Renal cortical epithelial cell (primary cell): ENCODE measurements at regions not wholly inside any gene's neighbourhood (a gene's known extent, or its start where the extent isn't known, plus 50 kb on each side); places are given as distances from the start of the nearest gene placed in this dataset.

ENCODE experiments used
- DNase-seq: peaks from one replicate; pipeline ENCODE4 v3.0.0-alpha.2; 2011; ENCODE audit warnings: low read depth

DNA sequence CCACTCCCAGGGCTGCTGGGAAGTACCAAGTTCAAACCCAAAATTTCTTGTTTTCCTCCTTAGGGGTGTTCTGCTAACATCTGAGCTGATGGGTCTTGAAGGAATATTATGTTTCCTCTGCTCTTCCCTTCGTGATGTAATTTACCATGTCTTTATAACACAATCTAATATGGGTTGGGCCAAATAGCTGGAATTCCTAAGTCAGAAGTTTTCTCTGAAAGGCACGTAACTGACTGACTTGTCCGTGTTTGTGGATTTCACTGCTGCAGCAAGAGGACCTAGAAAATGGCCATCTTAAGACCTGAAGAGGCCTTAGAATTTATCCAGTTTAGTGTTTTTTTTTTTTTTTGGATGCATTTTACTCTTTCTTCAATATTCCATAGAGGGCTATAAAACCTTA, 256.7 kb downstream of the DCDC2C start:
- DNase-seq = no peak

GRCh38 chr2:3962719-3963118, 259.3 kb downstream of the DCDC2C start:
- no peak for DNase-seq

GRCh38 chr2:3965211-3965610, 261.8 kb downstream of the DCDC2C start:
- DNase-seq = no peak

GRCh38 chr2:3965953-3966352, 262.6 kb downstream of the DCDC2C start:
- DNase-seq = no peak

DNA sequence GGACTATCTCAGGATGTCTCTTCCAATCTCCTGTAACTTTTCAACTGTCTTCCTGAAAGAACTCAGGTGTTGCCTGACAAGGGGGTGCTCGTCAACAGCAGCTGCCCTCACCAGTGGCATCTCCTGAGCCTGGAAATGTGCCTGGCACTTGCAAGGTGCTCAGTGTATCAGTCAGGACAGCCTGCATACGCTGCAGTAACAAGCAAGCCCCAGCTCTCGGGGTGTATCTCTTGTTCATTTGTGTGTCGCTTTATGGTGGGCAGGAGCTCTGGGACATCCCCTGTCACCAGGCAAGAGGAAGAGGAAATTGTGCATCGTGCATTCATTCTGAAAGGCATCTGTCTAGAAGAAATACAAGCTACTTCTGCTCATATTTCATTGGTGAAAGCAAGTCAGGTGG, 263.1 kb downstream of the DCDC2C start:
- DNase-seq = no peak

DNA sequence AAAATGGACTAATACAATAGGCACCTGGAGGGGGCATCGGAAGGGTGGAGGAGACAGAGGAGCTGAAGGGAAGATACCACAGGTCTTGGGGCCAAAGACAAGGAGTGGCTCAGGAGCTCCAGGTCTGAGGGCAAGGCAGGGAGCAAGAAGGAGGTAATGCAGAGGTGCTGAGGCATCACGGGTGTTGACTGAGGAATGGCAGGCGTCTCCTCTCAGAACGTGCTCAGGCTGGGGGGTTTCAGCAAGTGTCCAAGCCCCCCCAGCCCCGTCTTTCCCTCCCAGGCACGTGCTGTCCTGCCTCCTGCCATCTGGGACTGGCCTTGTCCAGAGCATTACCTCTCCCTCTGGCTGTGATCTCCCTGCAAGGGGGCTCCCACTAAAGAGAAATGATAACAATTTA, 265.4 kb downstream of the DCDC2C start:
- no peak for DNase-seq

- no peak for DNase-seq
These were observed 267.6 kb downstream of the DCDC2C start for GRCh38 chr2:3970791-3971651.

- DNase-seq = no peak
These were observed 268.3 kb downstream of the DCDC2C start for GRCh38 chr2:3971652-3972192.

GRCh38 chr2:3972377-3972776, 269.0 kb downstream of the DCDC2C start:
- no peak for DNase-seq

DNA sequence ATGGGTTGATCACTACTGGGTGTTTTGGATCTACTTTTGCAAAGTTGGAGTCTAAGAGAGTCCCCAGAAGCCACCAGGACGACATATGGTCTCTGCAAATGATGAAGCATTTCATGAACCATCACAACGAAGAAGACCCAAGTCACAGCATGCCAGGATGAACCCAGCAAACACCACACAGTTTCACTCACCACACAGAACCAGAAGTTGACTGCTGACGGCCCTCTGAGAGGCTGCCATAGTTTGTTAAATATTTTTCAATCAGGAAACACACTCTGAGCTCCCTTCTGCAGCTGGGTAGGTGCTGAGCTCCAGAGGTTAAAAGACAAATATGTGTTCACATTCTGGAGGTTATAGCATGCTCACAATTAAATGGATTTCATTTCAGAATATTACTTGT, 271.4 kb downstream of the DCDC2C start:
- no peak for DNase-seq

DNA sequence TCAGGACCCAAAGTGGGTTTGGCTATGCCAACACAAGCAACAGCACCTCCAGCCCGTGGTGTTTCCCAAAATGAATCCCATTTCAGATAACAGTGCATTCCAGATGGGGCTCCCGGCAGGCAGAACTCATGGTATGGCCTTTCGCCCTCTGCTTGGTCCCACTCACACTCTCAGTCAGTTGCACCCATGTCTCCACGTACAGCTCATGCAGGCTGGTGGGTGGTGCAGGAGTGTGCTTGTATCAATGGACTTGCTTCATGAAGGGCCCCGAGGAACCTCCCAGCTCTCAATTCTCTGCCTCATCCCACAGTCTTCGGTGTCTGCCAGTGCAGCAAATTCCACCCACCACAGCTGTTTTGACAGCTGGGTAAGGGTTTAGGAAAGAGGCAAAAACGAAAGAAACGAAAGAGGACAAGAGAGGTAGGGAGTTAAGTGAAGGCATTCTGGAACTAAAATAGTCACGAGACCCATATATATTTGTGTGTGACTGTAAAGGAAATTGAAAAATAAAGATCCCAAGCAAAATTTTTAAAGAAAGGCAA, 278.1 kb downstream of the DCDC2C start:
- no peak for DNase-seq

GRCh38 chr2:3982160-3982559, 278.8 kb downstream of the DCDC2C start:
- no peak for DNase-seq

DNA sequence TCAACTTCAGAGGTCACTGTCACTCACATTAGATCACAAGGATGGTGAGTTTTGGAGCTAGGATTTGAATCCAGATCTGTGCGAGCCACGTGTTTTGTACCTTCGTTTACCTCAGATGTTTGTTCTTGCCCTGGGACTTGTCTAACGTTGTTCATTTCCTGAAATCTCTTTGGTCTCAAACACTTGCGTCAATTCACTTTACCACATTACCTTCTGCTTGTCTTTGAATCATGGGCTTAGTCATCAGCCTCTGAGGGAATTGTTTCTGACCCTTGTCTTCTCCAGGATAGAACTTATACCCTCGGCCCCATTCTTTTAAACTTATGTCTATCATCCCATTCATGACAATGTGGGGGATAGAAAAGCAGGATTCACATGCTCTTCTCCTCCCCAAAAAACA, 282.7 kb downstream of the DCDC2C start:
- DNase-seq = no peak

GRCh38 chr2:3986530-3987258, 283.3 kb downstream of the DCDC2C start:
- DNase-seq = no peak

DNA sequence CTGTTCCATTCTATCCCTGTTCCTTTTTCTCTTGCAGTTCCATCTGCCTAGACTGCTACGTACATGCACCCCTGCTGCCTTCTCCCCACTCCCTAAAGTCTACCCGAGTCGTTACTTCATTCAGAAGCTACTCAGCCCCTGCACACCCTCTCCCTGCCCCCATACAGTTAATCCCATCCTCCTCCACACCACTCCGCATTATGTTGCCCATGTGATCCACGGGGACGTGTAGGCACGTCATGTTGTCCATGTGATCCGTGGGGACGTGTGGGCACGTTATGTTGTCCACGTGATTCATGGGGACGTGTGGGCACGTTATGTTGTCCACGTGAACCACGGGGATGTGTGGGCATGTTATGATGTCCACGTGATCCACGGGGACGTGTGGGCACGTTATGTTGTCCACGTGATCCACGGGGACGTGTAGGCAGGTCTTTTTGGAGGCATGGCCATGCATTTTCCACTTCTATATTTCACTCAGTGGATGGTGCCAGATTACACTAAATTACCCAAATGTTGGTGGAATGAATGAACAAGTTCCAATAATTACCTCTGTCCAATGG, 299.5 kb downstream of the DCDC2C start:
- DNase-seq = no peak

- no peak for DNase-seq
These were observed 308.8 kb downstream of the DCDC2C start for GRCh38 chr2:4012197-4012596.

GRCh38 chr2:4018535-4018934, 315.2 kb downstream of the DCDC2C start:
- no peak for DNase-seq

GRCh38 chr2:4020153-4020552, 316.8 kb downstream of the DCDC2C start:
- DNase-seq = no peak

- DNase-seq = no peak
These were observed 317.3 kb downstream of the DCDC2C start for GRCh38 chr2:4020649-4021048.

- DNase-seq = no peak
These were observed 321.2 kb downstream of the DCDC2C start for GRCh38 chr2:4024605-4025004.

- no peak for DNase-seq
These were observed 325.7 kb downstream of the DCDC2C start for GRCh38 chr2:4029081-4029480.

DNA sequence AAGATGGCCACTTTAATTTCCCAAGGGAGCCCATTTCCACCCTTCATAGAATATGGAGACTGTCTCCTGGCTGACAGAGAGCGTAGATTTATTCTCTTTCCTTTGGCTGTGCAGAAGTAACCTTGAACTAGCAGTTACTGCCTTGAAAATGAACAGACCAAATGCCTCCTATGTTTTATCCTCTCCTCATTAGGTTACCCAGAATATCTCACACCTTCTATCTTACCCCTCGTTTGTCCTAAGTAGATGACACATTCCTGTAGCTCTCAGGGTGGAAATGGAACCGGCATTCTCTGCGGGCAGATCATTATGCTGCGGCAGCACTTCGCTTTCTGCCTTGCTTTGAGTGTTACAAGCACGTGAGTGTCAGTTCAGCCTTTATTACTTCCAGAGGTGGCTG, 336.5 kb downstream of the DCDC2C start:
- DNase-seq = no peak
